ENCODE measurements at regions not wholly inside any gene's neighbourhood (a gene's known extent, or its start where the extent isn't known, plus 50 kb on each side); places are given as distances from the start of the nearest gene placed in this dataset.

DNA sequence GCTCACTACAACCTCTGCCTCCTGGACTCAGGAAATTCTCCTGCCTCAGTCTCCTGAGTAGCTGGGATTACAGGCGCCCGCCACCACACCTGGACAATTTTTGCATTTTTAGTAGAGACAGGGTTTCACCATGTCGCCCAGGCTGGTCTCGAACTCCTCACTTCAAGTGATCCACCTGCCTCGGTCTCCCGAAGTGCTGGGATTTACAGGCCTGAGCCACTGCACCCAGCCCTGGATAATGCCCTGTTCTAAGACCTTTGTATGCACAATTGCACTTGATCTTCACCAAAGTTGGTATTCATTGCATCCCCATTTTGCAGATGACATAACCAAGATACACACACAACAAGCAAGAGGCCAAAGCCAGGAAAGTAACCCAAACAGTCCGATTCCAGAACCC lies 97.7 kb upstream of the CARD11 start:
- Histone ChIP-seq H3K79me1 (ENCODE audit: low read depth in 1 of 2, low read length in 2 of 2) (no peaks in the 10 kb centered on the region), H2BK5ac (ENCODE audit: low read depth, low read length, poor library complexity, severe bottlenecking) (no peak overlapping the region), H2AK5ac (ENCODE audit: low read depth, low read length) (no peak overlapping the region), H3K9me1 (ENCODE audit: insufficient read depth, low read length) (no peaks in the 10 kb centered on the region), H3K4ac (ENCODE audit: low read depth, low read length) (no peak overlapping the region), H3K23ac (ENCODE audit: low read depth, low read length) (no peak overlapping the region), H4K8ac (ENCODE audit: low read depth in 2 of 2, low read length in 2 of 2) (no peak overlapping the region), H3K4me2 (ENCODE audit: low read depth, low read length) (no peak overlapping the region), H3K36me3 (ENCODE audit: control insufficient read depth, insufficient read depth, low read length) (no peaks in the 10 kb centered on the region), H3K4me1 (ENCODE audit: control insufficient read depth, insufficient read depth, low read length) (no peaks in the 10 kb centered on the region), H4K20me1 (ENCODE audit: insufficient read depth, low read length) (no peaks in the 10 kb centered on the region), H3K9me3 (ENCODE audit: control insufficient read depth, insufficient read depth, low read length) (no peaks in the 10 kb centered on the region), H2AFZ (replicated peaks; ENCODE audit: low read length, poor library complexity) (no peak overlapping the region), H2BK20ac (ENCODE audit: low read depth, low read length) (no peak overlapping the region), H3K56ac (ENCODE audit: extremely low read depth, insufficient read depth, low read length) (no peak overlapping the region), H3K18ac (ENCODE audit: low read depth, low read length) (no peak overlapping the region), H2AK9ac (replicated peaks; ENCODE audit: low read depth, low read length, poor library complexity) (no peak overlapping the region), H3K4me3 (ENCODE audit: insufficient read depth, low read depth, low read length) (no peak overlapping the region), H4K91ac (ENCODE audit: insufficient read depth, low read depth, low read length) (no peak overlapping the region), H3K14ac (replicated peaks; ENCODE audit: low read depth, low read length) (no peak overlapping the region), H2BK120ac (ENCODE audit: low read depth, low read length) (no peak overlapping the region), H3K27me3 (ENCODE audit: control insufficient read depth, insufficient read depth, low read length) (peaks cover 4% of the 10 kb centered on the region; the same call in 1 of the 2 replicates), H2BK15ac (ENCODE audit: low read depth, low read length) (no peak overlapping the region), H3K27ac (ENCODE audit: insufficient read depth, low read length) (no peak overlapping the region), H4K5ac (ENCODE audit: low read depth, low read length) (no peak overlapping the region), H3K9ac (ENCODE audit: low read depth, low read length) (no peak overlapping the region)
- TF ChIP-seq USF2 (IDR thresholded peaks at IDR 0.05; ENCODE audit: low read depth, low read length) (no peak), SMC3 (IDR thresholded peaks at IDR 0.05; ENCODE audit: low read depth, low read length) (no peak)
- ATAC-seq (ENCODE audit: low read depth) (no peak), DNase-seq (no peak)
- ChIA-PET CTCF (interaction anchor here (0.6 kb wide), 1 partner anchor 476 kb away, joined by 3 read pairs; no protein-coding TSS in a partner anchor), POLR2A (ENCODE audit: unreplicated experiment) (no interaction called here)
- dilution Hi-C loops (cut with HindIII; ENCODE audit: low sequenced_read_pairs, unreplicated experiment) = no loop called here
- BruUV-seq (replicated peaks) = no TSS peak
- 67% methylated on average over 5 of the region's 7 CpGs; no CpG with 5 or more reads in 1 of the 2 experiments for WGBS, 2 experiments (ENCODE audit: extremely low coverage in 2 of 2, insufficient read length in 1 of 2)
- in situ Hi-C loops (cut with MboI; ENCODE audit: low sequenced_read_pairs) = no loop called here
- intact Hi-C loops (cut with micrococcal nuclease) = no loop called here
